Mucosa of gallbladder (tissue), 1 donor: ENCODE measurements at regions not wholly inside any gene's neighbourhood (a gene's known extent, or its start where the extent isn't known, plus 50 kb on each side); places are given as distances from the start of the nearest gene placed in this dataset.

Experiments
- DNase-seq: peaks from one replicate; pipeline ENCODE4 v3.0.0-alpha.2; 2020; ENCODE audit warnings: low spot score
- donor health status: DM: no; HTN: no; CAD: no.

DNA sequence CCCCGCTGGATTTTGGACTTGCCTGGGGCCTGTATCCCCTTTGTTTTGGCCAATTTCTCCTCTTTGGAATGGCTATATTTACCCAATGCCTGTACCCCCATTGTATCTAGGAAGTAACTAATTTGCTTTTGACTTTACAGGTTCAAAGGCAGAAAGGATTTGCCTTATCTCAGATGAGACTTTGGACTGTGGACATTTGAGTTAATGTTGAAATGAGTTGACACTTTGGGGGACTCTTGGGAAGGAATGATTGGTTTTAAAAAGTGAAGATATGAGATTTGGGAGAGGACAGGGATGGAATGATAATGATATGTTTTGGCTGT lies 1220.3 kb upstream of the CITED2 start:
- no peak for DNase-seq

DNA sequence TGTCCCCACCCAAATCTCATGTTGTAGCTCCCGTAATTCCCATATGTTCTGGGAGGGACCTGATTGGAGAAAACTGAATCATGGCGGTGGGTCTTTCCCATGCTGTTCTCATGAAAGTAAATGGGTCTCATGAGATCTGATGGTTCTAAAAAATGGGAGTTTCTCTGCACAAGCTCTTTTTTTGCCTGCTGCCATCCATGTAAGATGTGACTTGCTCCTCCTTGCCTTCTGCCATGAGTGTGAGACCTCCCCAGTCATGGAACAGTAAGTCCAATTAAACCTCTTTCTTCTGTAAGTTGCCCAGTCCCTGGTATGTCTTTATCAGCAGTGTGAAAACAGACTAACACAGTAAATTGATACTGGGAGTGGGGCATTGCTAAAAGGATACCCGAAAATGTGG lies 1218.4 kb upstream of the CITED2 start:
- DNase-seq: no peak

DNA sequence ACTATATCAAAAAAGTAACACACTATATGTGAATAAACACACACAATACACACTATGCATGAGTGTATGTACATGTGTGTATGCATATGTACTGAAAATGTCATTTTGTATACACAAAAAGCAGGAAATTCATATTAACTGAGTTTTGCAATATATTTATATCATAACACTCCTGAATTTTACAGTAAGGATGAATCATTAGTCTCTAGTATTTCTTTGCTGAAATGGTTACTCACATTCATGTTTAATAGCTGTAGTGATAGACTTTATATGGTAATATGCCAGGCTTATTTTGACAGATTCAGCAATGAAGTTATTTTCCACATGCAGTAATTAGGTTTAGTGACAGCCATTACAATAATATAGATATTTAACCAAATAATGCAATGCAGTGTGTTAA lies 1216.2 kb upstream of the CITED2 start:
- DNase-seq: no peak

DNA sequence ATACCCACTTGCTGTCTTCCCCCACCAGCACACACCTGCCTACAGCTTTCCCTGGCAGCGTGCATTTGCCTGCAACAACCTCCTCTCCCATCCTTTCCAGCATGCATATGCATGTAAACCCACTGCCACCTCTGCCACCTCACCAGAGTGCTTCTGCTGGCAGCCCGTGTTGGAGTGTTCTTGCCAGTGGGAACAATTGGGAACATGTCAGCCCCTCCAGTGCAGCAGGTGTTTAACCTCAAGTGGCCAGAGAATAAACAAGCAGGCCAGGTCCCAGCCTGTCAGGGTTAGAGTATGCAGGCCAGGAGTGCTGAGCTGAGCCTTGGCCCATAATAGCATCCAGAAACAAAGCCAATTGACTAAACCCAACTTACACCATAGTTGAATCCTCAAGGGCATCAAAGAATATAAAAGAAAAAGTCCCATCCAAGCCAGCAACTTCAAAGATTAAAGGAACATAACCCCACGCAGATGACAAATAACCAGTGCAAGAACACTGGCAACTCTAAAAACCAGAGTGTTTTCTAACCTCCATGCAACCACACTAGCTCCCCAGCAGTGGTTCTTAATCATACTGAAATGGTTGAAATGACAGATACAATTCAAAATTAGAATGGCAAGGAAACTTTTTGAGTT lies 1212.1 kb upstream of the CITED2 start:
- DNase-seq: no peak

DNA sequence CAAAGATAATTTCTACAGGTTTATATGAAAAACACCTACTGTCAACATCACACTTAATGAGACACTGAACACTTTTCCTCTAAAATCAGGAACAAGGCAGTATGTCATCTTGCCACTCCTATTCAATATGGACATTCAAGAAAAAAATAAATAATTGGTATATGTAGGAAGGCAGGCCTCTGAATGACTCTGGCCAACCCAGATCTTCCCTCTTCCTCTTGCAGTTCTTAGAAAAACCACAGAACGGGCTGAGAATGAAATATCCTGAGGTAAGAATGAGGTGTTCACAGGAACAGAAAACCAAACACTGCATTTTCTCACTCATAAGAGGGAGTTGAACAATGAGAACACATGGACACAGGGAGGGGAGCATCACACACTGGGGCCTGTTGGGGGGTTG lies 1207.2 kb upstream of the CITED2 start:
- DNase-seq: no peak

DNA sequence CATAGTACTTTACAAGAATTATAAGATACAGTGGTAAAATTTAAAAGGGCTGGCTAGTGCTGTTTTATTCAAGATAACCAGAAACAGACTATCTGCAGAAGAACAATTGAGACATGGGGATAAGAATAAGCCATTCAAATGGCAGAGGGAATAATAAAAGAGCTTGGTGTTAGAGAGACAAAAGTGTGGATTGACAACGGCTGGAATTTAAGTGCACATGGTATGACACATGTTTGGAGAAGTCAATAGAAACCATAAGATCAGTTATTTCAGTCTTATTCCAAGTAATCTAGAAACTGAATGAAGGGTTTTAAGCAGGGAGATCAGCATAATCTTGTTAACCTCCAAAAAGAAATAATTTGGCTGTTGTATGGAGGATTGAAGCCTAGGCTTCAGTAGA lies 1205.5 kb upstream of the CITED2 start:
- DNase-seq: no peak

DNA sequence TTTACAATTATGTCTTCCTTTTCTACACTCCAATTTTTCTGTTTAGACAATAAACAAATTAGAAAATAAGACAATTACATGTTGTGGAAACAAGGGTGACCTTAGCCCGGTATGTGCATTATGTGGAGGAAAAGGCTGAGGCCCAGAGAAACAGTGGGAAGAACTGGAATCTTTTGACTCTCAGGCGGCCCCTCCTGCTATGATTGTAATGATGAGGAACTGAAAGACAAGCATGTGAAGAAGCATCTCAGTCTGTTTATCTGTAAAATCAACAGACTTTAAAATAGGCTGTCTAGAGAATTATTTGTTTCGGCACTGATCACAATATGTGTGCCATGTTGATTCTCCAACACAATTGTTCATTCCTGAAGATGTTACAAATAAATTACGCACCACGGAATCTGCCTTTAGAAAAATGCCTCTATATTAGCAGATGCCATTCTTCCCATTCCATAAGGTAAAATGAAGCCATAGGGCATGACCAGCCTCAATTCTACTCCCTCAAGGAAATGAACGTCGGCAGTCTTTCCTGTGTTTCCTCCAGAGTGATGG lies 1201.6 kb upstream of the CITED2 start:
- DNase-seq: no peak

DNA sequence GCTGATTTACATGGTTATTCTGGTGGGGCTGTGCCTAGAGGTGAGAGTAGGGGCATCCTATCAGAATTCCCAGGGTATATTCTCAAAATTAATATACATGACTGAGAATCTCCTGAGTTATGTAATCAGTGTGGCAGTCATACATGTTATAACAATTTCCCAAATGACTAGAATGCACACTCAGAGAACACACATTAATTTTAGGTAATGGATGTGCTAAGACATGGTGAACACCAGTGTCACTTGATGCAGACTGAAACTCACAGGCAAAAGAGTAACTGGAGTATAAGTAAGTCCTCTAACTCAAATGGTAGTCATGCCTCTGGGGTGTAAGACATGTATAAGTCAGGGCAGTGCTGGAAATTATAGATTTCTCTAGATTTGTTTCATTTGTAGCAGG lies 1198.4 kb upstream of the CITED2 start:
- no peak for DNase-seq

DNA sequence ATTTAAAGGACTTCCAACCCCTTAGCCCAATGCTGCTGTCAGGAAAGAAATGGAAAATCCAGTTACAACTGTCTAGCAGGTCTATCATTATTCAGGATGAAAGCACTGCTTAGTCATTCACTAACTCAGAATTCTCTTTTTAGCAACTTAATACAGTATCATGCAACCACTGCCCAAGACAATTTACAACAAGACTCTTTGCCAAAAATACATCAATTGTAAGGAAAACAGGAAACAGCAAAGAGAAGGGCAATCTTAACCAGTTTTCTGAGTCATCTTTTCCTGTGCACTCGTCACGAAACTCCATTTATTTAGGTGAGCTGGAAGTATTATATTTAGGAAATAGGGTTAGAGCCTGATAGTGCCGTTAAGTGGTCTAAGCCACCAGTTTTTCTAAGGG lies 1197.7 kb upstream of the CITED2 start:
- DNase-seq: no peak

DNA sequence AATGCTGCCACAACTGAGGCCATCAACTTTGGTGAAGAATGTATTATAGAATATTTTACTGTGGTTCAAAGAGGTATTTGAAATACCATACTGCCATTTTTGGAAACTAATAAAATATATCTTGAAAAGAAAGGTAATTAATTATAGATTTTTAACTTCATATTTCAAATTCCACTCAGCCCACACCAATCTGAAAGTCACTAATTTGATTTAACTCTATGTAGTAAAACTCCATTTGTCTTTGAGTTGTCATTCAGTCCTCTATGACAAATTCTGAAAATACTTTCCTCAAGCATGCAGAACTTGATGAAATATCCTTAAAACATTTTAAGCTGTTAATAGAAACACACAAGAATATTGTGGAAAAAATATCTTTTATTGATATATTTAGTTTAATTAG lies 1196.7 kb upstream of the CITED2 start:
- DNase-seq: no peak

DNA sequence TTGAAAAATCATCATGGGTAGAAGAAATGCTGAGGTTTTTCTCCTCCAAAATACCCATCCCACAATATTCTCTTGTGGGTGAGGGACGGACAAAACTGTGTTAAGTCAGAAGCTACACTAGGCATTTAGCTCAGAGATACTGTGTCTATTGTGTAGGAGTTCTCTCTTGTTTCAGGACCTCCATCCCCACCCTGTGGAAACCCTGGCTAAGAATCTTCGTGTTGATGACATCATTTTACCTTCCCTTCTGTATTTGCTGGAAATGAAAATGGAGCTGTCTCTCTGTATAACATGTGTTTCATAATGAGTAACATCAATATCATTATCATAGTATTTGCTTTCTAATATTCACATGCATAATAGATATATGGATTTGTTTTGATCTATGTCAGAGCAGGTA lies 1193.0 kb upstream of the CITED2 start:
- no peak for DNase-seq

DNA sequence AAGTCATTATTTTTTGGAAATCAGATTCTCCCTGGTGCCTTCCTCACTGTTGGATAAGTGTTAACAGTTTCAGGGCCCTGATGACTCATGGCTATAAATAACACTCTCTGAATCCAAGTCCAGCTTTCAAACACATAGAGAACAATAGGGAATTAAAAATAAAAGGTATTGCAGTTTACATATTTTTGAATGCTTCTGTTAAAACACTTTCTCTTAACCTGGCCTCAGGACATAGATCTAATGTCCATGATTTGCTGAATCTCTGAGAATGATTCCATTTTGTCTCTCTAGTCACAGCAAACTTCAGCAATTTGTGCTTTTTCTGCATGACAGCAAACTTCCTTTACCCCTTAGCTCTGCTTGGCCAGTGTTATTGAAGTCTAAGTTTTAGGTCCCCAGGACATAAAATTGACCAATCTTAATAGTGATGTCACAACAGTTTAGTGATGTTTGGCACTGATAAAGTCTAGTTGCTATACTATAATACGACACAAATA lies 1192.4 kb upstream of the CITED2 start:
- DNase-seq: no peak

DNA sequence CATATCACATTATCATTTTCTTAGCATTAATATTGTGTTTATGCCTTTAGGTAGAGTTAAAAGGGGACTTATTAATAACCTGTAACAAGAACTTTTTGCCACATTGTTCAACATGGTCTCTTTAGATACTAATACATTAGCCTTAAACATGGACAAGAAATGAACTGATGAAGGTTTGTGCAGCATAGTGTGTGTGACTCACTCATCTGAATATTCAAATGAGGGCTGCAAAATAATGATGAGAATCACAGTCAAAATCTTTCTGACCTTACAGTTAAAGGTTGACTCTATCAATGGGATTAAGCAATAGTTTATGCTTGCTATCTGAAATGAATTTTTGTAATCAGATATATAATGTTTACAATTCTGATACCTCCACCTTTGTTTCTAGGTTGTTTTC lies 1189.3 kb upstream of the CITED2 start:
- DNase-seq: no peak

DNA sequence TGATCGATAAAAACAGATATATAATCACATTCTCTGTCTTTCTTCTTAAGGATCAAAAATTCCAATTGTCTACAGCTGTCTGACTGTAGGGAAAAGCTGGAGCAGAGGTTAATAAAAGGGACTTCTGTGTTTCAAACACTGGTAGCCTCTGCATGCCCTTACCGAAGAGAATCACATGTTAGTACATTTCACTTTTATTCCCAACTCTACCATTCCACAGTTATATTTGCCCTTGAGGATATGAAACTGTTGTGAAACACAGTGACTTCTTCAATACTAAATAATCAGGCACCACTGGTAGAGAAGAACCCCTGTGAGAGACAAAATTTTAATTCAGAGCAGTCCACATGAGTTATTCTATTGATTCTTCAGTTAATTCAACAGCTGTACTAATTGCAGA lies 1187.3 kb upstream of the CITED2 start:
- no peak for DNase-seq

DNA sequence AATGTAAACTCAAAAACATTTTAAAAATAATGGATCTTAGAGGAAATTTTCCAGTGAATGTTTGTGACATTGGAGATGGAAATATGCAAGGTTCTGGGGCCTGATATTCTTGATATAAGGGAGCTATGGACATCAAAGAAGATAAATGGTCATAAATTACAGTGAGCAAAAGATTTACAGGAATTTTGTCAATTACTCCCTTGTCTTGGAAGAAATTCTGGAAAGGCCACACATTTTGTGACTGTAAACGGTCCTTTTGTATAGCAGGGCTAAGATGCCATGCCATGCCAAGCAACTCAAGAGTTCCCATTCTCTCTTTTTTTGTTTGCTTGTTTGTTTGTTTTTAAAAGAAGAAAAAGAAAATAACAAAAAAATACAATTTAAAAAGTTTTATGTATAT lies 1186.2 kb upstream of the CITED2 start:
- no peak for DNase-seq

DNA sequence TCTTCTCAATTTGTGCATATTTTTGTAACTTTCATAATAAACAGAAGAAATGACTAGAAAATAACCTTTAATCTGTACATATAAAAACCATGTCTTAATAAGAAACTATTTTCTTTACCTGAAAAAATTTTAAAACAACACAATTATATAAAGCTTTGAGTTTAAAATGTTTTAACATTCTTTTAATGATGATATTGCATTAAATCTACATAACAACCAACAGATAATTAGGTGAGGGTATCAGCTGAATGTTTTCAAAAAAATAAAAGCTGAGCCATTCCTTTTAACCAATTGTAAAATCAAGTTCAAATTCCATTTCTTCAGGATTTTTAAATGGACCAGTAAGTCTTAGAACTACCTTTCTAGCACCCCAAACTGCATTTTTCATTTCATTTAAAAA lies 1185.0 kb upstream of the CITED2 start:
- no peak for DNase-seq

DNA sequence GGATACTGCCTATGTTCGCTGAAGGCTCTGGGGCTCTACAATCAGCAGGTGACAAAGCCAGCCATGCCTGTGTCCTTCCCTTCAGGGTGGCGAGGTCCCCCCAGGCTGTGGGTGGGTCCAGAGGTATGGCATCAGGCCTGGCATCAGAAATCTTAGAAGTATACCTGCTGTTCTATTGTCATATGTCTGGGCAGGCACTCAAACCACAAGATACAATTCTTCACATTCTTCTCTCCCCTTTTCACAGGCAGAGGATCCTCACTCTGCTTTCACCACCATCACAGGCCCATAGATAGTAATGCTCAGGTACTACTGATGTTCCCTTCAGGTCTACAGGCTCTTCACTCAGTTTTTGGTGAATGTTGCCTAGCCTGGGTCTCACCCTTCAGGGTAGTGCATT lies 1180.0 kb upstream of the CITED2 start:
- DNase-seq: no peak

DNA sequence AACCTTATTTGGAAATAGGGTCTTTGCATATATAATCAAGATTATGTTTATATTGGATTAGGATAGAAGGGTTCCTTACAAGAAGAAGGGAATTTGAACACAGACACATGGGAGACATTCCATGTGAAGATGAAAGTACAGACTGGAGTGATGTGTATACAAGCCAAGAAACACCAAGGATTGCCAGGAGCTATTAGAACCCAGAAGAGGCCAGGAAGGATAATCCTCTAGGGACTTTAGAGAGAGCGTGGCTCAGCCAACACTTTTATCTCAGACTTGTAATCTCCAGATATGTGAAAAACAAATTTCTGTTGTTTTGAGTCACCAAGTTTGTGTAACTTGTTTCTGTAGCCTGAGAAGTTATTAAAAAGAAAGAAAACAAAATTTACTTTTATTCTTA lies 1173.9 kb upstream of the CITED2 start:
- no peak for DNase-seq

DNA sequence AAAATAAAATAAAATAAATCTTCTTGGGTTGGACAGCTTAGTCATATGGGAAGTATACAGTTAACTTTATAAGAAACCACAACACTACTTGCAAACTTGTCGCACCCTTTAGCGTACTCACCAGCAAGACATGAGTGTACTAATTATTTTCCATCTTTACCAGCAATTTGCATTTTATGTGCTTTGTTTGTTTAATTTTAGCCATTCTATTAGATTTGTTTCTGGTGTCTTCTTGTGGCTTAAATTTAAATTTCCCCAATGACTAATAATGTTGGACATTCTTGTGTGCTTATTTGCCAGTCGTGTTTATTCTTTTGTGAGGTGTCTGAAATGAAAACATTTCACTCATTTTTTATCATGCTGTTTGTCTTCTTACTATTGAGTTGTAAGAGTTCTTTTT lies 1172.2 kb upstream of the CITED2 start:
- DNase-seq: no peak

DNA sequence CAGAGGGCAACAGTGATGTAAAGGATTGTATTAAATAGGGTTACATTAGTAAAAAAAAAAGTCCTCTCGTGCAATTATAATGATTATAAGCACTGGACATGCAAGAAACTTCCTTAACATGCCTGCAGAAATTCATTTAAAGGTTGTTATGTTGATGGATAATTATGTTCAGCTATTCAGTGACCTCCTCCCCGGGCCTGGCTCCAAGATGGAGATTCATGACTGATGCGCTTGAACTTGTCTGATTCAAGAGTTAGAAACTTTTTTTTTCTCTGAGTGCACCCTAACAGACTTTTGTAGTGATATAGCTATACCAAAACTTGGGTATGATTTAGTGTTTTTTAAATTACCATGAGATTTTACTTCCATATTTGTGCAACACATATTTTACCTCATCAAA lies 1170.0 kb upstream of the CITED2 start:
- DNase-seq: no peak

DNA sequence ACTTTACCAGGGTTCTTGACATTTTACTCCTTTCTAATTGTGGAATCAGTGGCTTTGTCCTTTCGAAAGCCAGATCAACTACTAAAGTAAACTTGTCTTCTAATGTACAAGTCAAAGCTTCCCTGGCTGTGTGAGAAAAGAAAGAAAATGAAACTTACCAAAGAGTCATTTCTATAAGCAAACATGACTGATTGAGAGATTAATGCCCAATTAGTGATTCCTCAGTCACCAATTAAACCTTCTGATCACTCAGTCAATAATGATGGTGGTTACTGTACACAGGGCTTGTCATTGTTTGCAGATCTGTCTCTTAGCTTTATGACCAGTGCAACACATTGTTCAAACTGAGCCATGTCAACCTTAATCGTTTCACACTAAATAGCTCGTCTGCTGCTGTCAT lies 1168.4 kb upstream of the CITED2 start:
- no peak for DNase-seq

DNA sequence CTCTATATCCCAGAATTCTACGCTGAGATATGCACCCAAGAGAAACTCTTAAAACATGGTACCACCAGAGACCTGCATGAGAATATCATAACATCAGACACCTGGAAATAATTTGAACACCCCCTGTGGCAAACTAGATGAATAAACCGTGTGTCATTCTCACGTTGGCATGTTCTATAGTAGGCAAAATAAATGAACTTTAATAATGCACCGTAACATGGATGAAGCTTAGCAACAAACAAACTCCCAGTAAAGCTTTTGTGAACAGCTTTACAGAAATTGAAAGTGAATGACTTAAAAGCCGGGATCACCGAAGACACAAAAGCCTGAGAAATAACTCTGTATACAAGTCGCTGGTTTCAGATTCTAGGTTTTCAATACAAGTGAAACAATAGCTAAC lies 1166.8 kb upstream of the CITED2 start:
- DNase-seq: no peak

DNA sequence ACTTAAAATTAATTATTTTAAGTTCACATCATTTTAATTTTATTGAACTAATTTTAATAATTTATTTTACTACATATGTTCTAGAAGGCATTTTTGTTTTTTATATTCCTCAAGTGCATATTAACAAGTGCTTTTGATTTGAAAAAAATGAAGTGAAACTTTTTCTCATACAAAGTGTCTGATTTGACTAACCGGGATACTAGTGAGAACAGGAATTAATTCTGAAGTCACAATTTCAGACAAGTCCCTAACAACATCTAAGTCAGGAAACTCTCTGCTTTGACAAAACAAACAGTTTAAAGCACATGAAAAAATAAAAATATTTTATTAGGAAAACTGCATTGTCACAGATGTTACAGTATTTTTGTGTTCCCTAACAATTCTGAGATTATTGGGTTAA lies 1166.3 kb upstream of the CITED2 start:
- no peak for DNase-seq

DNA sequence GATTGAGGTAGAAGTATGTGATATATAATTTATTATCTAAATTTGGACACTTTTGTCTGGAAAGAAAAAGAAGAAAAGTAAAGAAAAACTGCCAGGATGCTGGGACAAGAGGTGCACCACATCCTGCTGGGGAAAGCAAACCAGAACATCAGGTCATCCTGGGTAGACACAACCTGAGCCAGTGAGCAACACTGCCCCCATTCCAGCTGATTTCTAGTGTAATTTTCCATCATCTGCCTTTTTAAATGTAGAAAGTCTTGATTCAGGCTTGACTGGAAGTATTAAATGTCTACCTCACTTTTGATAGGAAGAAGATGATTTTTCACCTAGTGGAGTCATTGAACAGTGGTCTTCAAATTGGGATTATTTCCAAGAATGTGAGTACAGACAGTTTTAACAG lies 1164.5 kb upstream of the CITED2 start:
- no peak for DNase-seq
